ENCODE measurements at regions not wholly inside any gene's neighbourhood (a gene's known extent, or its start where the extent isn't known, plus 50 kb on each side); places are given as distances from the start of the nearest gene placed in this dataset.

DNA sequence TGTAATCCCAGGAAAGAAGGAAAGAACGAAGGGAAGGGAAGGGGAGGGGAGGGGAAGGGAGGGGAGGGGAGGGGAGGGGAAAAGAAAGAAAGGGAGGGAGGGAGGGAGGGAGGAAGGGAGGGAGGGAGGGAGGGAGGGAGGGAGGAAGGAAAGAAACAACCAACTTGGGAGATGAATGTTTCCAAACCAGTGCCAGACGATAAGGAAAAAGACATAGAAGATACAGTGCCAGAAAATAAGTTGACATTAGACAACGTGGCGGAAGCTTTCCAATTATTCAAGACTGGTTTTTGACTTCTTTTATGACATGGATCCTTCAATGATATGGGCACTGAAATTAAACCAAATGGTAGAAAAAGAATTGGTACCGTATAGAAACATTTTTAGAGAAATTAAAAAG lies 181.2 kb upstream of the POU5F2 start:
- Histone ChIP-seq H2AFZ (no peak overlapping the region), H3K27me3 (ENCODE audit: insufficient read depth) (no peaks in the 10 kb centered on the region)
- TF ChIP-seq, protein P1, sequence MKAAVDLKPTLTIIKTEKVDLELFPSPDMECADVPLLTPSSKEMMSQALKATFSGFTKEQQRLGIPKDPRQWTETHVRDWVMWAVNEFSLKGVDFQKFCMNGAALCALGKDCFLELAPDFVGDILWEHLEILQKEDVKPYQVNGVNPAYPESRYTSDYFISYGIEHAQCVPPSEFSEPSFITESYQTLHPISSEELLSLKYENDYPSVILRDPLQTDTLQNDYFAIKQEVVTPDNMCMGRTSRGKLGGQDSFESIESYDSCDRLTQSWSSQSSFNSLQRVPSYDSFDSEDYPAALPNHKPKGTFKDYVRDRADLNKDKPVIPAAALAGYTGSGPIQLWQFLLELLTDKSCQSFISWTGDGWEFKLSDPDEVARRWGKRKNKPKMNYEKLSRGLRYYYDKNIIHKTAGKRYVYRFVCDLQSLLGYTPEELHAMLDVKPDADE (IDR thresholded peaks at IDR 0.05) = no peak
- no peak for TF ChIP-seq NANOG (IDR thresholded peaks at IDR 0.05; ENCODE audit: borderline replicate concordance)
- TF ChIP-seq, protein P2, sequence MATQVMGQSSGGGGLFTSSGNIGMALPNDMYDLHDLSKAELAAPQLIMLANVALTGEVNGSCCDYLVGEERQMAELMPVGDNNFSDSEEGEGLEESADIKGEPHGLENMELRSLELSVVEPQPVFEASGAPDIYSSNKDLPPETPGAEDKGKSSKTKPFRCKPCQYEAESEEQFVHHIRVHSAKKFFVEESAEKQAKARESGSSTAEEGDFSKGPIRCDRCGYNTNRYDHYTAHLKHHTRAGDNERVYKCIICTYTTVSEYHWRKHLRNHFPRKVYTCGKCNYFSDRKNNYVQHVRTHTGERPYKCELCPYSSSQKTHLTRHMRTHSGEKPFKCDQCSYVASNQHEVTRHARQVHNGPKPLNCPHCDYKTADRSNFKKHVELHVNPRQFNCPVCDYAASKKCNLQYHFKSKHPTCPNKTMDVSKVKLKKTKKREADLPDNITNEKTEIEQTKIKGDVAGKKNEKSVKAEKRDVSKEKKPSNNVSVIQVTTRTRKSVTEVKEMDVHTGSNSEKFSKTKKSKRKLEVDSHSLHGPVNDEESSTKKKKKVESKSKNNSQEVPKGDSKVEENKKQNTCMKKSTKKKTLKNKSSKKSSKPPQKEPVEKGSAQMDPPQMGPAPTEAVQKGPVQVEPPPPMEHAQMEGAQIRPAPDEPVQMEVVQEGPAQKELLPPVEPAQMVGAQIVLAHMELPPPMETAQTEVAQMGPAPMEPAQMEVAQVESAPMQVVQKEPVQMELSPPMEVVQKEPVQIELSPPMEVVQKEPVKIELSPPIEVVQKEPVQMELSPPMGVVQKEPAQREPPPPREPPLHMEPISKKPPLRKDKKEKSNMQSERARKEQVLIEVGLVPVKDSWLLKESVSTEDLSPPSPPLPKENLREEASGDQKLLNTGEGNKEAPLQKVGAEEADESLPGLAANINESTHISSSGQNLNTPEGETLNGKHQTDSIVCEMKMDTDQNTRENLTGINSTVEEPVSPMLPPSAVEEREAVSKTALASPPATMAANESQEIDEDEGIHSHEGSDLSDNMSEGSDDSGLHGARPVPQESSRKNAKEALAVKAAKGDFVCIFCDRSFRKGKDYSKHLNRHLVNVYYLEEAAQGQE (IDR thresholded peaks at IDR 0.05; ENCODE audit: unreplicated experiment) = no peak
- TF ChIP-seq EZH2 (IDR thresholded peaks at IDR 0.05; ENCODE audit: low read depth, unreplicated experiment) = no peak
- TF ChIP-seq STAT1 (IDR thresholded peaks at IDR 0.05; ENCODE audit: unreplicated experiment) = no peak
- no peak for TF ChIP-seq ZNF331 (CRISPR knock-in tag; IDR thresholded peaks at IDR 0.05; ENCODE audit: low read depth)
- no peak for TF ChIP-seq ZNF114 (CRISPR knock-in tag; IDR thresholded peaks at IDR 0.05)
- TF ChIP-seq CREB1 (CRISPR knock-in tag; IDR thresholded peaks at IDR 0.05; ENCODE audit: low read depth) = no peak
- TF ChIP-seq, protein P3, sequence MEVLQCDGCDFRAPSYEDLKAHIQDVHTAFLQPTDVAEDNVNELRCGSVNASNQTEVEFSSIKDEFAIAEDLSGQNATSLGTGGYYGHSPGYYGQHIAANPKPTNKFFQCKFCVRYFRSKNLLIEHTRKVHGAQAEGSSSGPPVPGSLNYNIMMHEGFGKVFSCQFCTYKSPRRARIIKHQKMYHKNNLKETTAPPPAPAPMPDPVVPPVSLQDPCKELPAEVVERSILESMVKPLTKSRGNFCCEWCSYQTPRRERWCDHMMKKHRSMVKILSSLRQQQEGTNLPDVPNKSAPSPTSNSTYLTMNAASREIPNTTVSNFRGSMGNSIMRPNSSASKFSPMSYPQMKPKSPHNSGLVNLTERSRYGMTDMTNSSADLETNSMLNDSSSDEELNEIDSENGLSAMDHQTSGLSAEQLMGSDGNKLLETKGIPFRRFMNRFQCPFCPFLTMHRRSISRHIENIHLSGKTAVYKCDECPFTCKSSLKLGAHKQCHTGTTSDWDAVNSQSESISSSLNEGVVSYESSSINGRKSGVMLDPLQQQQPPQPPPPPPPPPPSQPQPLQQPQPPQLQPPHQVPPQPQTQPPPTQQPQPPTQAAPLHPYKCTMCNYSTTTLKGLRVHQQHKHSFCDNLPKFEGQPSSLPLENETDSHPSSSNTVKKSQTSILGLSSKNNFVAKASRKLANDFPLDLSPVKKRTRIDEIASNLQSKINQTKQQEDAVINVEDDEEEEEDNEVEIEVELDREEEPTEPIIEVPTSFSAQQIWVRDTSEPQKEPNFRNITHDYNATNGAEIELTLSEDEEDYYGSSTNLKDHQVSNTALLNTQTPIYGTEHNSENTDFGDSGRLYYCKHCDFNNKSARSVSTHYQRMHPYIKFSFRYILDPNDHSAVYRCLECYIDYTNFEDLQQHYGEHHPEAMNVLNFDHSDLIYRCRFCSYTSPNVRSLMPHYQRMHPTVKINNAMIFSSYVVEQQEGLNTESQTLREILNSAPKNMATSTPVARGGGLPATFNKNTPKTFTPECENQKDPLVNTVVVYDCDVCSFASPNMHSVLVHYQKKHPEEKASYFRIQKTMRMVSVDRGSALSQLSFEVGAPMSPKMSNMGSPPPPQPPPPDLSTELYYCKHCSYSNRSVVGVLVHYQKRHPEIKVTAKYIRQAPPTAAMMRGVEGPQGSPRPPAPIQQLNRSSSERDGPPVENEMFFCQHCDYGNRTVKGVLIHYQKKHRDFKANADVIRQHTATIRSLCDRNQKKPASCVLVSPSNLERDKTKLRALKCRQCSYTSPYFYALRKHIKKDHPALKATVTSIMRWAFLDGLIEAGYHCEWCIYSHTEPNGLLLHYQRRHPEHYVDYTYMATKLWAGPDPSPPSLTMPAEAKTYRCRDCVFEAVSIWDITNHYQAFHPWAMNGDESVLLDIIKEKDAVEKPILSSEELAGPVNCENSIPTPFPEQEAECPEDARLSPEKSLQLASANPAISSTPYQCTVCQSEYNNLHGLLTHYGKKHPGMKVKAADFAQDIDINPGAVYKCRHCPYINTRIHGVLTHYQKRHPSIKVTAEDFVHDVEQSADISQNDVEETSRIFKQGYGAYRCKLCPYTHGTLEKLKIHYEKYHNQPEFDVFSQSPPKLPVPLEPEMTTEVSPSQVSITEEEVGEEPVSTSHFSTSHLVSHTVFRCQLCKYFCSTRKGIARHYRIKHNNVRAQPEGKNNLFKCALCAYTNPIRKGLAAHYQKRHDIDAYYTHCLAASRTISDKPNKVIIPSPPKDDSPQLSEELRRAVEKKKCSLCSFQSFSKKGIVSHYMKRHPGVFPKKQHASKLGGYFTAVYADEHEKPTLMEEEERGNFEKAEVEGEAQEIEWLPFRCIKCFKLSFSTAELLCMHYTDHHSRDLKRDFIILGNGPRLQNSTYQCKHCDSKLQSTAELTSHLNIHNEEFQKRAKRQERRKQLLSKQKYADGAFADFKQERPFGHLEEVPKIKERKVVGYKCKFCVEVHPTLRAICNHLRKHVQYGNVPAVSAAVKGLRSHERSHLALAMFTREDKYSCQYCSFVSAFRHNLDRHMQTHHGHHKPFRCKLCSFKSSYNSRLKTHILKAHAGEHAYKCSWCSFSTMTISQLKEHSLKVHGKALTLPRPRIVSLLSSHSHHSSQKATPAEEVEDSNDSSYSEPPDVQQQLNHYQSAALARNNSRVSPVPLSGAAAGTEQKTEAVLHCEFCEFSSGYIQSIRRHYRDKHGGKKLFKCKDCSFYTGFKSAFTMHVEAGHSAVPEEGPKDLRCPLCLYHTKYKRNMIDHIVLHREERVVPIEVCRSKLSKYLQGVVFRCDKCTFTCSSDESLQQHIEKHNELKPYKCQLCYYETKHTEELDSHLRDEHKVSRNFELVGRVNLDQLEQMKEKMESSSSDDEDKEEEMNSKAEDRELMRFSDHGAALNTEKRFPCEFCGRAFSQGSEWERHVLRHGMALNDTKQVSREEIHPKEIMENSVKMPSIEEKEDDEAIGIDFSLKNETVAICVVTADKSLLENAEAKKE (CRISPR knock-in tag; IDR thresholded peaks at IDR 0.05) = no peak
- TF ChIP-seq, protein P4, sequence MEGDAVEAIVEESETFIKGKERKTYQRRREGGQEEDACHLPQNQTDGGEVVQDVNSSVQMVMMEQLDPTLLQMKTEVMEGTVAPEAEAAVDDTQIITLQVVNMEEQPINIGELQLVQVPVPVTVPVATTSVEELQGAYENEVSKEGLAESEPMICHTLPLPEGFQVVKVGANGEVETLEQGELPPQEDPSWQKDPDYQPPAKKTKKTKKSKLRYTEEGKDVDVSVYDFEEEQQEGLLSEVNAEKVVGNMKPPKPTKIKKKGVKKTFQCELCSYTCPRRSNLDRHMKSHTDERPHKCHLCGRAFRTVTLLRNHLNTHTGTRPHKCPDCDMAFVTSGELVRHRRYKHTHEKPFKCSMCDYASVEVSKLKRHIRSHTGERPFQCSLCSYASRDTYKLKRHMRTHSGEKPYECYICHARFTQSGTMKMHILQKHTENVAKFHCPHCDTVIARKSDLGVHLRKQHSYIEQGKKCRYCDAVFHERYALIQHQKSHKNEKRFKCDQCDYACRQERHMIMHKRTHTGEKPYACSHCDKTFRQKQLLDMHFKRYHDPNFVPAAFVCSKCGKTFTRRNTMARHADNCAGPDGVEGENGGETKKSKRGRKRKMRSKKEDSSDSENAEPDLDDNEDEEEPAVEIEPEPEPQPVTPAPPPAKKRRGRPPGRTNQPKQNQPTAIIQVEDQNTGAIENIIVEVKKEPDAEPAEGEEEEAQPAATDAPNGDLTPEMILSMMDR (conservative IDR thresholded peaks at IDR 0.05; ENCODE audit: low read depth in 2 of 2) = no peak
- TF ChIP-seq EZH2phosphoT487 (IDR thresholded peaks at IDR 0.05; ENCODE audit: unreplicated experiment) = no peak
- no peak for TF ChIP-seq POLR2AphosphoS5 (IDR thresholded peaks at IDR 0.05; ENCODE audit: low read depth)
- no peak for TF ChIP-seq JUNB (IDR thresholded peaks at IDR 0.05; ENCODE audit: unreplicated experiment)

More for the DNA sequence above, 181.2 kb upstream of the POU5F2 start:
- no peak overlapping the region for H3K27ac ChIP-seq (ENCODE audit: low read depth)
- peaks cover 1% of the 10 kb centered on the region for H3K27me3 Mint-ChIP-seq (ENCODE audit: insufficient read depth, low read depth, poor library complexity)
- H3K79me2 ChIP-seq (replicated peaks; ENCODE audit: insufficient read depth) = no peaks in the 10 kb centered on the region
- no peaks in the 10 kb centered on the region for H3K9me3 Mint-ChIP-seq
- H3K4me2 ChIP-seq = no peak overlapping the region
- no peaks in the 10 kb centered on the region for H3K36me3 ChIP-seq (ENCODE audit: insufficient read depth)
- peaks cover 7% of the 10 kb centered on the region for H3K4me1 ChIP-seq (ENCODE audit: insufficient read depth)
- no peaks in the 10 kb centered on the region for H4K20me1 ChIP-seq (replicated peaks; ENCODE audit: insufficient read depth)
- no peaks in the 10 kb centered on the region for H3K9me2 ChIP-seq (ENCODE audit: insufficient read depth)
- H3K27ac Mint-ChIP-seq = no peak overlapping the region
- no peak overlapping the region for H3K4me3 ChIP-seq
- H3F3A ChIP-seq (replicated peaks; ENCODE audit: low read depth) = no peaks in the 10 kb centered on the region
- no peak for DNase-seq (ENCODE audit: low spot score)
- no peak overlapping the region for H3K4me3 Mint-ChIP-seq
- H3K4me1 Mint-ChIP-seq = peaks cover 12% of the 10 kb centered on the region
- H3K36me3 Mint-ChIP-seq (ENCODE audit: low read depth) = no peaks in the 10 kb centered on the region
- no peak for ATAC-seq
